Transverse colon (tissue), 4 donors: ENCODE measurements at regions not wholly inside any gene's neighbourhood (a gene's known extent, or its start where the extent isn't known, plus 50 kb on each side); places are given as distances from the start of the nearest gene placed in this dataset.

Source experiments
- DNase-seq: peaks from one replicate; pipeline ENCODE4 v3.0.0-alpha.2; 2019
- H3K27ac ChIP-seq, 4 donors: fragments of 200-600 bp; sonication (generic); 2 replicates each; pipeline ENCODE4 v1.5.1; 2016 to 2018; ENCODE audit warnings: inconsistent platforms in 4 of 4
- H3K27me3 ChIP-seq: fragments of 200-600 bp; sonication (generic); 2 replicates; pipeline ENCODE4 v1.5.1; 2017; ENCODE audit warnings: inconsistent platforms
- H3K36me3 ChIP-seq, 4 donors: fragments of 200-600 bp; sonication (generic); 2 replicates each; pipeline ENCODE4 v1.5.1; 2017 to 2019; ENCODE audit warnings: inconsistent platforms in 4 of 4
- H3K4me1 ChIP-seq, 4 donors: fragments of 200-600 bp; sonication (generic); 2 replicates each; pipeline ENCODE4 v1.5.1; 2017 to 2020; ENCODE audit warnings: inconsistent platforms in 4 of 4
- H3K4me3 ChIP-seq, 4 donors: fragments of 200-600 bp; sonication (generic); 1 replicate in 1 of 4; 2 replicates in 3 of 4; pipeline versions ENCODE4 v1.5.1 to v1.6.1; 2017 to 2019; ENCODE audit warnings: inconsistent platforms in 4 of 4
- H3K9me3 ChIP-seq, 2 donors: fragments of 200-600 bp; sonication (generic); 2 replicates each; pipeline ENCODE4 v1.5.1; 2017 to 2019; ENCODE audit warnings: inconsistent platforms in 2 of 2
- CTCF ChIP-seq, 5 experiments: fragments of 200-600 bp in 3 of 5; fragments of 450-650 bp in 2 of 5; sonication (generic) in 3 of 5; IDR thresholded peaks; 1 replicate in 2 of 5; 2 replicates in 3 of 5; pipeline ENCODE4 v1.5.1; 2016 to 2017; ENCODE audit warnings: antibody characterized with exemption in 5 of 5, inconsistent platforms in 3 of 5, mild to moderate bottlenecking in 2 of 5, moderate library complexity in 1 of 5
- EP300 ChIP-seq: sonication (generic); formaldehyde crosslinking; IDR thresholded peaks from one replicate; pipeline ENCODE4 v1.6.1; 2017; ENCODE audit warnings: antibody characterized with exemption, low read depth
- POLR2A ChIP-seq: fragments of 450-650 bp; IDR thresholded peaks from one replicate; pipeline ENCODE4 v1.6.1; 2016; ENCODE audit warnings: antibody characterized with exemption, mild to moderate bottlenecking, moderate library complexity
- POLR2AphosphoS5 ChIP-seq, 3 donors: sonication (generic); formaldehyde crosslinking; IDR thresholded peaks; one replicate each; pipeline ENCODE4 v1.6.1; 2016; ENCODE audit warnings: antibody characterized with exemption in 3 of 3
- WGBS, 2 donors: methylation state at CpG; one replicate each; pipeline ENCODE4 v1.1.5; 2018; ENCODE audit warnings: low coverage in 1 of 2; 5-methylcytosine and 5-hydroxymethylcytosine counted together
- in situ Hi-C, 4 donors: fragments of 200-750 bp; cut with MboI; loops; one replicate each; pipeline versions ENCODE4 v1.15.0 to v1.15.1; 2017; ENCODE audit warnings: low sequenced_read_pairs in 3 of 4, low pct_ligation_motif_present in 1 of 4, low pct_unique_long_range_greater_than_20kb in 1 of 4
- intact Hi-C: fragments of 100-400 bp; cut with DNase I; formaldehyde crosslinking; loops from one replicate; pipeline ENCODE4 v1.15.1; 2023; ENCODE audit warnings: low total_unique reads

DNA sequence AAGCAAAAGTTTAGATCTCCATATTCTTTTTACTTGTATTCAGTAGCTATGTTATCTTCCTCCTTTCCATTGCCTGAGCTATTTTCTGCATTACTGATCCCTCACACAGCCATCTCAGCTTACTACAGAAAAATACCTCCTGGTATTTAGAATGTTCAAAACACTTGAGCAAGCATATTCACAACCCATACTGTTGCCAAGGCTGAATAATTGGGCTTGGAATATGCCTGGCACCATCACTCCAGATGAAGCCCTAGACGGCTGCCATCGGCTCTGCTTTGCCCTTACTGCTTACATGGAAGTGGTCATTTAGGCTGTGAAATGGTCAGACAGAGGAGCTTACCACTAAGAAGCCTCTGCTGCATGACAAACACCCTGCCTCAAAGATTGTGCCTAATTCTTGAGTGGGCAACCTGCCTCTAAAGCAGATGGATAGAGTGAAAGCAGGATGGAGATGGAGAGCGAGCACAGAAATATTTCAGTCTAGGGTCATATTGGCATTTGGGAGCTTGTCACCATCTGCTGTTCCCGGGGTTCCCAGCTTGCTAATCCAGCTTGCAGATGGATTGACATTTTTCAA is 92.5 kb upstream of the TAS2R1 start:
- H3K4me1 ChIP-seq, result no peaks in the 10 kb centered on the region
- no peak for DNase-seq
- H3K4me3 ChIP-seq, result no peak overlapping the region
- 90 to 100% methylated on average over 1 to 4 of the region's 4 CpGs for WGBS, 2 donors
- H3K27me3 ChIP-seq, result no peaks in the 10 kb centered on the region
- no peak overlapping the region for H3K27ac ChIP-seq
- no peaks in the 10 kb centered on the region for H3K9me3 ChIP-seq
- intact Hi-C loops (no loop called here), in situ Hi-C loops (no loop called here)
- H3K36me3 ChIP-seq, result no peaks in the 10 kb centered on the region
- TF ChIP-seq POLR2A, result no peak
- TF ChIP-seq POLR2AphosphoS5 (IDR thresholded peaks at IDR 0.05), result no peak
- no peak for TF ChIP-seq EP300
- TF ChIP-seq CTCF (IDR thresholded peaks at IDR 0.05), result no peak

DNA sequence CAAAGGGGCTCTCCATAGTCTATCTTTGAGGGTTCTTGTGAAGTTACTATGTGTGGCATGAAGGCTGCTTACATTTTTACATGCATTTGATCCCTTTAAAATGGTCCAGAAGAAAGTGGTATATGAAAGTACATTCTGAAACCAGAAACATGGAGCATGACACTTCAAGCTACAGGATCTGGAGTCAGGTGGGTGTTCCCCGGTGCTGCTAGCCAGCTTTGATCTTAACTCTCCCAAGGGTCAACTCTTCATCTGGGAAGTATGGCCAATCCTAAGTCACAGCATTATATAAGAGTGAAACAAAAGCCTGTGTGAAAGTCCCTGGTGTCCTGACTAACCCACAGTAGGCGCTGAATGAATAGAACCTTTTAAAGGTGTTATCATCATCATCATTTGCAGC is 91.0 kb upstream of the TAS2R1 start:
- Histone ChIP-seq H3K27ac (no peak overlapping the region), H3K36me3 (no peaks in the 10 kb centered on the region), H3K4me3 (no peak overlapping the region), H3K27me3 (no peaks in the 10 kb centered on the region), H3K9me3 (no peaks in the 10 kb centered on the region), H3K4me1 (no peaks in the 10 kb centered on the region)
- in situ Hi-C loops, result no loop called here
- TF ChIP-seq EP300 (no peak), POLR2AphosphoS5 (IDR thresholded peaks at IDR 0.05) (no peak), POLR2A (no peak), CTCF (IDR thresholded peaks at IDR 0.05) (no peak)
- WGBS, 2 donors, result 88 to 90% methylated on average over 1 to 2 of the region's 2 CpGs
- DNase-seq, result no peak
- intact Hi-C loops, result no loop called here

GRCh38 chr5:9720361-9720760 is 90.2 kb upstream of the TAS2R1 start:
- intact Hi-C loops (no loop called here), in situ Hi-C loops (no loop called here)
- no peak overlapping the region for H3K27ac ChIP-seq
- H3K4me3 ChIP-seq, result no peak overlapping the region
- TF ChIP-seq POLR2A (no peak), POLR2AphosphoS5 (IDR thresholded peaks at IDR 0.05) (no peak), CTCF (IDR thresholded peaks at IDR 0.05) (no peak), EP300 (no peak)
- no peaks in the 10 kb centered on the region for H3K36me3 ChIP-seq
- H3K4me1 ChIP-seq, result no peaks in the 10 kb centered on the region
- H3K9me3 ChIP-seq, result no peaks in the 10 kb centered on the region
- WGBS, 2 donors, result 54 to 80% methylated on average over 2 to 5 of the region's 5 CpGs
- DNase-seq, result no peak
- H3K27me3 ChIP-seq, result no peaks in the 10 kb centered on the region

DNA sequence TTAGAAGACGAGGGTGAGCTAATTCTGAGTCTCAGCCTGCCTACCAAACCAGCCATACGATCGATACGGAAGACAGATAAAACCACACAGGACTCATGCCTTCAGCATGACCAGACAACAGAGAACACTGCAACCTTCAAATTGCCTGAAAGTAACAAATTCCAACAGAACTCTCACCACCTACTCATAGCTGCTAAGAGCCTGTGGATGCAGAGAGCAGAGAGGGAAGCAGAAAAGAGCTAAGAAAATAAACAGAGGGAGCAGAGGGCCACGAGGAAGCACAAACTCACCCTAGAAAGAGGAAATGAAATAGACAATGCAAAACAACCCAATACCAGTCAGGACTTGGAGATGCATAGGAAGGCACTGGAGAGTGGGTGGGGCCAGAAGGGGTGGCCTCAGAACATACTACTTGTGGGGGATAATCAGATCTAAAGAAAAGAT is 86.7 kb upstream of the TAS2R1 start:
- Histone ChIP-seq H3K4me1 (no peaks in the 10 kb centered on the region), H3K27ac (no peak overlapping the region), H3K27me3 (no peaks in the 10 kb centered on the region), H3K36me3 (no peaks in the 10 kb centered on the region), H3K4me3 (no peak overlapping the region), H3K9me3 (no peaks in the 10 kb centered on the region)
- TF ChIP-seq EP300 (no peak), POLR2A (no peak), CTCF (IDR thresholded peaks at IDR 0.05) (no peak), POLR2AphosphoS5 (IDR thresholded peaks at IDR 0.05) (no peak)
- intact Hi-C loops, result no loop called here
- DNase-seq, result no peak
- 53 to 55% methylated on average over 3 to 5 of the region's 5 CpGs for WGBS, 2 donors
- in situ Hi-C loops, result no loop called here
